CD4-positive, alpha-beta T cell treated with Interleukin-12 subunit alpha and Interleukin-12 subunit beta, for 1 hour (primary cell): ENCODE measurements at regions not wholly inside any gene's neighbourhood (a gene's known extent, or its start where the extent isn't known, plus 50 kb on each side); places are given as distances from the start of the nearest gene placed in this dataset.

ENCODE experiments used
- DNase-seq: peaks from one replicate; pipeline ENCODE4 v3.0.0-alpha.2; 2020

DNA sequence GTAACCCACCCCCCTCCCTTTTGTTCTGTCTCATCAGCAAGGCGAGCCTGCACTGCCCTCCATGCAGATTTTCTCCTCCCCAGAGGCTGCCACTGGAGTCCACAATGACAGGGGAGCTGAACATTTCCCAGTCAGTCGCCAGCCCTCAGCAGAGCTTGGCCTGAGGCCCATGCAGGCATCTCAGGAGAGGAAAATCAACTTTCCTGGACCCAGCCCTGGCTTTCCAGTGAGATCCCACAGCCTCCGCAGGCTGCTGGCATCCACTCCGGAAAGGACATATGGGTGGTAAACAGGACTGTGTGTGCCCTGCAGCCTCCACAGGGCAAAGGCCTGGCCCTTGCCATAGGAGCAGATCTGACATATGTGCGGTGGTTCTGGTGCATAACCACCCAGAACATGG lies 253.8 kb downstream of the TNS1 start:
- DNase-seq, result no peak

GRCh38 chr2:217746808-217747207 lies 256.0 kb downstream of the TNS1 start:
- no peak for DNase-seq

GRCh38 chr2:217743966-217744761 lies 258.6 kb downstream of the TNS1 start:
- DNase-seq, result no peak

DNA sequence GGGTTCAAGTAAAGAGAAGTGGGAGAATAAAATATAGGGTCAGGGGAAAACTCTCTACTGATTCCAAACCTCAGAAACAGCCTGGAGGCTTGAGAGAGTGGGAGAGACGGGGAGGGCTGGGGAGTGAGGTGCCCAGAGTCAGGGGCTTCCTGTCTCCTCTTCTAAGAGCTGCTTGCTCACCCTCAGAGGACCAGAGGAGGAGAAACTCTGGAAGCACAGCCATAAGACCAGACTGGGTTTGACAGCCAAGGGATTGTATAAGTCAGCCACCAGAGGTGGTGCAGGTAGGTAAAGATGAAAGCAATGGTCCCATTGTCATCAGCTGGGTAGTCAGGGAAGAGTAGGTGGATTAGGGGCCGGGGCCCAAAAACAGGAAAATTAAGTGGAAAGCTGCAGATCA lies 259.4 kb downstream of the TNS1 start:
- DNase-seq, result no peak

- DNase-seq, result no peak
Measured at GRCh38 chr2:217742841-217743240, 260.0 kb downstream of the TNS1 start.

DNA sequence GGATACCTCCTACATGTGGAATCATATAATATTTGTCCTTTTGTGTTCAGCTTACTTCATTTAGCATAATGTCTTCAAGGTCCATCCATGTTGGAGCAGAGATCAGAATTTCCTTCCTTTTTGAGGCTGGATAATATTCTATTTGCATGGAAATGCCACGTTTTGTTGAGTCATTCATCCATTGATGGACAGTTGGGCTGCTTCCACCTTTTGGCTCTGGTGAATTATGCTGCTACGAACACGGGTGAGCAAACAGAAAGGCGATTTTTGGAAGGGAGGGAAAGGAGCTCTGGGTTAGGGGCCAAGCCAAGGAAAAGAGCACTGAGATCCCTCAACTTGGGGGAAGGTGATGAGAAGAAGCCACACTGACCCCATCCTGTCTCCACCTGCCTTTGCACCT lies 260.5 kb downstream of the TNS1 start:
- no peak for DNase-seq

DNA sequence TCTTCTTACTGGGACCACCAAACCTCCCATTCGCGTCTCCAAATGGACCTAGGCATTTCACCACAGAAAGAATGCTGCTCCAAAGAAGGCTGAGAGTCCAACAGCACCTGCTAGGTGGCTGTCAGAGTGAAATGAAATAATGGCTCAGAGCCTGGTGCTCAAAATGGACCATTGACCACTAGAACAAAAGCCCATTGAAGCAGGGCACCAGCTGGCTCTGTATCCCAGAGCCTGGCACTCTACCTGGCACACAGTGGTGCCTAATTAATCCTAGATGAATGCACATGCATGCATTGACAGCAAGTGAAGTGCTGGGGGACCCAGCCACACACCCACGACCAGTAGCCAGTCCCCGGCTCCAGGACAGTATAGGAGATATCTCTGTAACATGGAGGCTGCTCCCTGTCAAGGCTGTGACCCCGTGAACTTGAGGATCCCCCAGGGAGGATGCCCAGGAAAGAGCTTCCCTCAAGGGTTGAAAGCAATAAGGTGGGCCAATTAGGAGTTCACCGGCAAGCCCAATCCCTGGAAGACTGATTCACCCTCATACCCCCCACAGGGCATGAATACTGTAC lies 261.3 kb downstream of the TNS1 start:
- no peak for DNase-seq

DNA sequence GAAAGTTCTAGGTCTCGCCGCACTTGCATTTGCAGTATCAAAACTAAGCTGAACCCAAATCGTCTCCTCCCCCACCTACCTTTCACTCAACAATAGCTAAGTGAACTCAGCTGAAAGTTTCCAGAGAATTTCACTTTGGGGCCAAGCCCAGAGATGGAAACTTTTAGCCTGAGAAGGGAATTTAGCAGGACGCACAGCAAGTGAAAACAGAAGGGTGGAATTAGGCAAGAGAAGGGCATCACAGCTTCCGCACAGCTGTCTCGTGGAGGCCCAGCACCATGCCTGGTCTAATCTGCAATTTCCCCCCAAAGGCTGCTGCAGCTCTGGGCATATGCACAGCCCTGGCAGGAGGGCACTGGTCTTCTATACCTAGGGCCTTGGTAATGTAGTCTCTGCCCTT lies 262.0 kb downstream of the TNS1 start:
- no peak for DNase-seq

DNA sequence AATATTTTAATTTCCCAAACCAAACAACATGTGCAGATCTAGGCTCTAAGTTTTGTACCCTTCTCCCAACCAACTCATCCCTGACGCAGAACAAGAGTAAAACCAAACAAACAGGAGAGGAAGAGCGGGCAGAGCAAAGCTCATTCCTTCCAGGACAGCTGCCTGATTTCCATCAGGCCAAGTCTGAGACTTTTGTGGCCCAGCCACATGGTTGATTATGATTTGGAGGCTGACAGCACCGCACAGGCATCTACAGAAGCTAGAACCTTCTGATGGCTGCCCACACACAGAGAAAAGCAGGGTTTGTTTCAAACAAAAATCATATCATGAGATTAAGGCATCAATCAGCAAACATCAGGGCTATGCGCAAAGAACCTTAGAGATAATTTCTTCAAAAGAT lies 262.6 kb downstream of the TNS1 start:
- DNase-seq, result no peak

- no peak for DNase-seq
Measured at GRCh38 chr2:217739741-217740140, 263.1 kb downstream of the TNS1 start.

- DNase-seq, result no peak
Measured at GRCh38 chr2:217738061-217738460, 264.7 kb downstream of the TNS1 start.

- DNase-seq, result no peak
Measured at GRCh38 chr2:217736776-217737550, 265.8 kb downstream of the TNS1 start.

- DNase-seq, result no peak
Measured at GRCh38 chr2:217735899-217736298, 266.9 kb downstream of the TNS1 start.

DNA sequence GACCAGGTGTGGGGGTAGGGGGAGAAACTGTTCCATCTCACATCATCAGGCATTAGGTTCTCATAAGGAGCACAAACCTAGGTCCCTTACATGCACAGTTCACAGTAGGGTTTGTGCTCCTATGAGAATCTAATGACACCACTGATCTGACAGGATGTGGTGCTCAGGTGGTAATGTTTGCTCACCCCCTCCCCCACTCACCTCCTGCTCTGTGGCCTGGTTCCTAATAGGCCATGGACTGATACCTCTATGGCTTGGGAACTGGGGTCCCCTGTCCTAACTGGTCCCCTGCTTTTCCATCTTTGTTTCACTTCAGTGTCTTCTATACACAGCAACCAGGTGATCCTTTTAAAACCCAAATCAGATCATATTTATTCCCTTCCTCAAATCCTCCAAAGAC lies 267.8 kb downstream of the TNS1 start:
- DNase-seq, result no peak

DNA sequence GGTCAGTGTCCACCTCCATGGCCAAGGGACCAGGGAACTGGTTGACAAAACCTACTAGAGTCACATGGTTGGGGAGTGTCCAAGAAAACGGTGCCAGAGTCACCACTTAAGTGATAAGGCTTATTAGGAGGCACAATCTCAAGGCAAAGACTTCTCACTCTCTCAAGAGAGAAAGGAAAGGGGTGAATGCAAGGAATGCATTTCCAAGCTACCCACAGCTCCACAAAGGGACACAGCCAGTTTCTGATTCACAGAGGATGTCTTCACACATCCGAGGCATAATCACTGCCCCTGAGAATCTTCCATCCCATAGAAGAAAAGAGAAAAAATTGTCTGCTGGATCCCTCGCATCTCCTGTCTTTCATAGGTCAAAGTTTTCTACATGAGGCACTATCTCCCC lies 269.3 kb downstream of the TNS1 start:
- no peak for DNase-seq

DNA sequence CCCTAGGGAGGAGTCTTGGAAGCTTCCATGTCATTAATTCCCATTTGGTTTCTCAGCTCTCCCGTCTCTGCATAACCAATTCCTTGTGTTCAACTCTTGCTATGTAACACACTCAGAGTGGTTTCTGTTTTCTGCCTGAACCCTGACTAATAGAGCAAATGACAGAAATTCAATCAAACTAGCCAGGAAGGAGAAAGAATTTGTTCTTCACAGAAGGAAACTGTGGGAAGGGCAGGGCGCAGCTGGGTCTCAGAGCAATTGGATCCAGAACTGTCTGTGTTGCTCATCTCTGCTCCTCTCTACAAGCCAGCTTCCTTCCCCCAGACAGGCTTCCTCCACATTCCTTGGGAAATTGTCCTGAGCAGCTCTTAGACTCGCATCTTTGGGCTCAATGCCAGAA lies 269.8 kb downstream of the TNS1 start:
- no peak for DNase-seq

DNA sequence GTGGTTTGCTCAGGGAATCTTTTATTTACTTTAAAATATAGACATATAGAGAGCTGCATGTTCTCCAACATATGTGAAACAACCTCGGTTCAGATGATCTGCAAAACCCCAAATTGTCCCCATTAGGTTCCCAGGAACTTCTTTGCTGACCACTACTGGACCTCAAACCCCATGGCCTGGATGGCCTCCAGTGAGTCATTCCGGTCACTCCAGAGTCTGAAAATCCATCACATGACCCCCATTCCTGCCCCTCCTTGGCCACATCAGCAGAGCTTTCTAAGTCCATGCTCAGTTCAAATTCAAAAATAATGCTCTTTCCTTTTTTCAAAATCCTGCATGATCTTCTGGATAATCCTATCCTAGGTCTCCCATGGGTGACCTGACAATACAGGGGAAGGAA lies 271.0 kb downstream of the TNS1 start:
- DNase-seq, result no peak

GRCh38 chr2:217729421-217730053 lies 273.3 kb downstream of the TNS1 start:
- no peak for DNase-seq

GRCh38 chr2:217727801-217728200 lies 275.0 kb downstream of the TNS1 start:
- no peak for DNase-seq

DNA sequence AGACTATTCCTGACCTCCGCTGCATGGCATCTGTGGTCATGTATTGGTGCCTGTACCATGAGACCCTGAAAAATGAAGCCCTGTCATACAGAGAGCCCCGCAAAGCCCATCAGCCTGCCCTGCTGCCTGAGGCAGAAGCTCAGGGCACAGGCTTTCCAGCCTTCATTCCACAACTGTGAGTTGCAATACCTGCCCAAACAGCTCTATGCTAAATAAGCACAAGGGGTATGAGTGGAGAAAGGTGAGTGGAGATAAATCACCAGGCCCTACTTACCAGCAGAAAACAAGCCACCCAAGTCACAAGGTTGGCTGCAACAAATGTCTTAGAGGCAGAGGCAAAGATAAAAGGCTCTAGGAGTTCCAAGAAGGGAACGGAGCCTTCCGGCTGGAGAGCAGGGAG lies 277.4 kb downstream of the TNS1 start:
- no peak for DNase-seq

DNA sequence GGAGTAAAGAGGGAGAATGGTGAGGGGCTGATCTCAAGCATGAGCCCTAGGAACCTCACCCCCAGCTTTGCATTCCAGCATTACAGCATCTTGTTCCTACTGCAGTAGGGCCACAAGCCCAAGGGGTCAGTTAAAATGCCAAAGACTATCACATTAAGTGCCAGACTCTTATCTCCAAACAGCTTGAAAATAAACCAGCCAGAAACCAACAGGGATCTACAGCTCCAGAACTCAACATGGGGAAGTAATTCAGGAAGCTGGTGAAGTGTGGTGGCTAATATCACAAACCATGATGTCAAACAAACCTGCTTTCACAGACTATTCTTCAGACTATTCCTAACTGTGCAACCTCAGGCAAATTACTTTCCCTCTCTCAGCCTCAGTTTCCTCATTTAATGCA lies 278.3 kb downstream of the TNS1 start:
- no peak for DNase-seq

DNA sequence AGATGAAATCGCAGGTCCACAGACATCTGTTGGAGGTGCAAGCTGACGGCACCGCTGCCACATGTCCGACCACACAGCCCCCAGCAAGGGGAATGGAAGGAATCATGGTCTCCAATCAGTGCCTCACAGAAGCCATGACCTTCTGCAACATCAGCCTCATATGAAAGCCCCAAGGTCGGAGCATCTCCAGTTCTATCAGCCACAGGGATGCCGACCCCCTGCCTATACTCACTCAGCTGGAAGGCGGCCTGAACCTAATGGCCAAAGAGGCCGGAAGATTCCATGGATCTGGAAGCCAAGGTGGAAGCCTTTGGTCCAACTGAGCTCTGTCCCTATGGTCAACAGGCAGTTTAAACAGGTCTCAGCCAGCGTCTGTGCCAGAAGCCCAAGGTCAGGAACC lies 278.8 kb downstream of the TNS1 start:
- DNase-seq, result no peak

DNA sequence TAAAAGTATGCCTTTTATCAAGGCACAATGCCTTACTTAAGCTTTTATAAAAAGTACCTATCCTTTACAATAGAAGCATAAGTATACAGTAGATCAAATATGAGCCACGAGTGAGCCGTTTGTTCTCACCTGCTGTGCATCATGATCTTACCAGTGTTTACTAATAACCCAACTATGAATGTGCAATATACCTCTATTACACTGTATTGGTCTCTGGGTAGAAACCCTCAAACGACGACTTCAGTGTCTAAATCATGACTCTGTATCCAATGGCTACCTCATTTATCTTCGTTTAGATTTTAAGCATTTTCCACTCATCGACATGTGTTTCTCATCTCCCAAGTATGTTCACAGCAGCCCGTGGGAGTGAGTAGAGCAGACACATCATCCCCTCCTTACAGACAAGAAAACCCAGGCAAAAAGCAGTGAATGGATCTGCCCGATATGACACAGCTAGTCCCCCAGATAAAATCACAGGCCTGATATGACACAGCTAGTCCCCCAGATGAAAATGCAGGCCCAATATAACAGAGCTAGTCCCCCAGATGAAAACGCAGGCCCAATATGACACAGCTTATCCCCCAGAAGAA lies 279.8 kb downstream of the TNS1 start:
- DNase-seq, result no peak
